ENCODE measurements at regions not wholly inside any gene's neighbourhood (a gene's known extent, or its start where the extent isn't known, plus 50 kb on each side); places are given as distances from the start of the nearest gene placed in this dataset.

DNA sequence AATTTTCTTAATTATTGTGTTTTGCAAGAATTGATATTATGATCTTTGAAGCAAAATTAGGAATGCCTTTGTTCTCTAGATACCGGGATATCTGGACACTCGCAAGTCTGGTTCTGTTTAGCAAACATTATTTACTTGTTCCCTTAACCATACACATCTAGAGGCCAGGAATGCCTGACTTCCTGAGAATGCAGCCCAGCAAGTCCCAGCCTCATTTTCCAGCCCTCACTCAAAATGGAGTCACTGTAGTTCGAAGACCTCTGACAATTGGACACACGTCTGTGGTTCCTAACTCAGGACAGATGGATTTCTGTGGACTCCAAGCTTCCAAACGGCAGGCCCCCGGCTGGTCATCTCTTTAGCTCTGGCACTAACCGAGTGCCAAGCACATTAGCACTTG, 355.4 kb upstream of the RBFOX1 start:
- TF ChIP-seq POLR2A (IDR thresholded peaks at IDR 0.05; ENCODE audit: low read depth, low read length) (no peak), POLR2AphosphoS5 (IDR thresholded peaks at IDR 0.05; ENCODE audit: low read depth, low read length) (no peak), TAF1 (IDR thresholded peaks at IDR 0.05; ENCODE audit: borderline replicate concordance, low read depth, low read length) (no peak)

Measured in GM12892 (cell line).